ENCODE measurements at regions not wholly inside any gene's neighbourhood (a gene's known extent, or its start where the extent isn't known, plus 50 kb on each side); places are given as distances from the start of the nearest gene placed in this dataset.
A peak's percentile ranks its signal among the peaks of the same experiment; 100 is the strongest.

- TF ChIP-seq POLR2AphosphoS5 (IDR thresholded peaks at IDR 0.05): no peak
- no peak for TF ChIP-seq POLR2A (IDR thresholded peaks at IDR 0.05; ENCODE audit: low read depth)
- TF ChIP-seq EP300 (IDR thresholded peaks at IDR 0.05): no peak
- TF ChIP-seq CTCF (IDR thresholded peaks at IDR 0.05): no peak
- Histone ChIP-seq H3K36me3 (no peaks in the 10 kb centered on the region), H3K4me3 (no peak overlapping the region), H3K4me1 (no peaks in the 10 kb centered on the region), H3K27ac (replicated peaks in 1 of 4) (no peak overlapping the region), H3K27me3 (no peaks in the 10 kb centered on the region), H3K9me3 (no peaks in the 10 kb centered on the region)
- DNase-seq (ENCODE audit: extremely low spot score): peak; percentile 26
- 76% methylated on average over 3 of the region's 3 CpGs for WGBS
- intact Hi-C loops (cut with DNase I): no loop called here
Observed at GRCh38 chr2:48824116-48824515, 68.6 kb upstream of the LHCGR start.

GRCh38 chr2:48819206-48819735, 63.7 kb upstream of the LHCGR start:
- 71% methylated on average over 2 of the region's 2 CpGs for WGBS
- TF ChIP-seq CTCF (IDR thresholded peaks at IDR 0.05) (no peak), EP300 (IDR thresholded peaks at IDR 0.05) (no peak), POLR2A (IDR thresholded peaks at IDR 0.05; ENCODE audit: low read depth) (no peak), POLR2AphosphoS5 (IDR thresholded peaks at IDR 0.05) (no peak)
- H3K4me1 ChIP-seq: no peaks in the 10 kb centered on the region
- H3K9me3 ChIP-seq: no peaks in the 10 kb centered on the region
- intact Hi-C loops (cut with DNase I): no loop called here
- no peaks in the 10 kb centered on the region for H3K27me3 ChIP-seq
- peak; percentile 21 for DNase-seq (ENCODE audit: extremely low spot score)
- no peak overlapping the region for H3K4me3 ChIP-seq
- no peak overlapping the region for H3K27ac ChIP-seq (replicated peaks in 1 of 4)
- H3K36me3 ChIP-seq: no peaks in the 10 kb centered on the region

DNA sequence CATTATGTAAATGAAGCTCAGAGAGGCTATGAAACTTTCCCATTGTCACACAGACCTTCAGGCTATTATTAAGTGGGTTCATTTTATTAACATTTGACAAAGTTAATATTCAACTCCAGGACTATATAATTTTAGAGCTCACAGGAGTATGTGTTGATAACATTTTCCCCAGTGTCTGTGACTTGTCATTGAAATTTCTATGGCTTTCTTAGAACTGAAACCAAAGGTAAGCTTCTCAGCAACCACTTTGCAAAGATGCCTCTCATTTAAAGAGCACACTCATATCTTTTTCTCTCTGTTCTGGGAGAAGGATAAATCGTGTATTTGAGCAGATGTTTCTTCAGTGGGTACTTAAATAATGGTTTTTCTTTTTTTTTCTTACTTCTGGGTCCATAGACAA, 61.8 kb upstream of the LHCGR start:
- Histone ChIP-seq H3K9me3 (no peaks in the 10 kb centered on the region), H3K27ac (replicated peaks in 1 of 4) (no peak overlapping the region), H3K36me3 (no peaks in the 10 kb centered on the region), H3K27me3 (no peaks in the 10 kb centered on the region), H3K4me1 (no peaks in the 10 kb centered on the region), H3K4me3 (no peak overlapping the region)
- intact Hi-C loops (cut with DNase I): no loop called here
- DNase-seq (ENCODE audit: extremely low spot score): no peak
- no peak for TF ChIP-seq POLR2A (IDR thresholded peaks at IDR 0.05; ENCODE audit: low read depth)
- TF ChIP-seq EP300 (IDR thresholded peaks at IDR 0.05): no peak
- no peak for TF ChIP-seq CTCF (IDR thresholded peaks at IDR 0.05)
- no peak for TF ChIP-seq POLR2AphosphoS5 (IDR thresholded peaks at IDR 0.05)
- 42% methylated on average over 1 of the region's 1 CpG for WGBS

GRCh38 chr2:48812416-48812815, 56.9 kb upstream of the LHCGR start:
- no peaks in the 10 kb centered on the region for H3K9me3 ChIP-seq
- H3K4me3 ChIP-seq: no peak overlapping the region
- no peaks in the 10 kb centered on the region for H3K36me3 ChIP-seq
- WGBS: 50% methylated on average over 1 of the region's 1 CpG
- H3K4me1 ChIP-seq: no peaks in the 10 kb centered on the region
- intact Hi-C loops (cut with DNase I): no loop called here
- DNase-seq (ENCODE audit: extremely low spot score): no peak
- H3K27ac ChIP-seq (replicated peaks in 1 of 4): no peak overlapping the region
- H3K27me3 ChIP-seq: no peaks in the 10 kb centered on the region
- TF ChIP-seq CTCF (IDR thresholded peaks at IDR 0.05) (no peak), POLR2A (IDR thresholded peaks at IDR 0.05; ENCODE audit: low read depth) (no peak), EP300 (IDR thresholded peaks at IDR 0.05) (no peak), POLR2AphosphoS5 (IDR thresholded peaks at IDR 0.05) (no peak)

DNA sequence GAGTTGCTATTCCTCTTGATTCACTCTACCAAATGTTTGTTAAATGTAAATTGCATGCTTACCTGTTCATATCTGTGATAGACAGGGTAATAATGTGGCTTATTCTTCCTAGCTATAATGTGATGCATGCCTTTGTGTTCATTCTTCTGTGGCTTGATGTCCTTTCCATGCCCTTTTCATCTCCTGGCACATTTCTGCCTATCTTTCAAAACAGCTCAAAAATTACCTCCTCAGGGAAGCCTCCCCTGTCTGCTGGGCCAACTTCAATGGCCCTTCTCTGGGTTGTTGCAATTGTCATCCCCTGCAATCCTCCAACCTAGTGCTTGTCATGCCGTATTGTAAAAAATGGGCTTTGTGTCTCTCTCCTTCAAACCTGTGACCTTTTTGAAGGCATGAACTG, 52.8 kb upstream of the LHCGR start:
- WGBS: 94% methylated on average over 1 of the region's 1 CpG

More for the DNA sequence above, 52.8 kb upstream of the LHCGR start:
- Histone ChIP-seq H3K36me3 (no peaks in the 10 kb centered on the region), H3K27me3 (no peaks in the 10 kb centered on the region), H3K4me1 (no peaks in the 10 kb centered on the region), H3K4me3 (no peak overlapping the region), H3K27ac (replicated peaks in 1 of 4) (no peak overlapping the region), H3K9me3 (no peaks in the 10 kb centered on the region)
- DNase-seq (ENCODE audit: extremely low spot score): no peak
- TF ChIP-seq POLR2A (IDR thresholded peaks at IDR 0.05; ENCODE audit: low read depth) (no peak), EP300 (IDR thresholded peaks at IDR 0.05) (no peak), CTCF (IDR thresholded peaks at IDR 0.05) (no peak), POLR2AphosphoS5 (IDR thresholded peaks at IDR 0.05) (no peak)
- intact Hi-C loops (cut with DNase I): no loop called here
